Omental fat pad (tissue), 3 donors: ENCODE measurements at regions not wholly inside any gene's neighbourhood (a gene's known extent, or its start where the extent isn't known, plus 50 kb on each side); places are given as distances from the start of the nearest gene placed in this dataset.

ENCODE experiments used
- ATAC-seq: fragments of 150-250 bp; one replicate; pipeline ENCODE4 v1.9.1; 2016; ENCODE audit warnings: mild to moderate bottlenecking, moderate library complexity; ENCODE audit not compliant: low FRiP score
- DNase-seq: peaks from one replicate; pipeline ENCODE4 v3.0.0-alpha.2; 2019; ENCODE audit warnings: low spot score
- CTCF ChIP-seq, 3 donors: fragments of 450-650 bp; IDR thresholded peaks; one replicate each; pipeline ENCODE4 v1.5.1; 2016 to 2017; ENCODE audit warnings: antibody characterized with exemption in 3 of 3, mild to moderate bottlenecking in 3 of 3, moderate library complexity in 2 of 3

GRCh38 chr2:58856100-58856499 is 615.0 kb upstream of the FANCL start:
- DNase-seq (no peak), ATAC-seq (no peak)
- no peak for TF ChIP-seq CTCF (IDR thresholded peaks at IDR 0.05)

- no peak for TF ChIP-seq CTCF (IDR thresholded peaks at IDR 0.05)
- no peak for DNase-seq
- ATAC-seq = no peak
These were observed 612.3 kb upstream of the FANCL start for GRCh38 chr2:58853420-58853819.

GRCh38 chr2:58852905-58853304 is 611.8 kb upstream of the FANCL start:
- TF ChIP-seq CTCF (IDR thresholded peaks at IDR 0.05) = no peak
- no peak for DNase-seq
- no peak for ATAC-seq

DNA sequence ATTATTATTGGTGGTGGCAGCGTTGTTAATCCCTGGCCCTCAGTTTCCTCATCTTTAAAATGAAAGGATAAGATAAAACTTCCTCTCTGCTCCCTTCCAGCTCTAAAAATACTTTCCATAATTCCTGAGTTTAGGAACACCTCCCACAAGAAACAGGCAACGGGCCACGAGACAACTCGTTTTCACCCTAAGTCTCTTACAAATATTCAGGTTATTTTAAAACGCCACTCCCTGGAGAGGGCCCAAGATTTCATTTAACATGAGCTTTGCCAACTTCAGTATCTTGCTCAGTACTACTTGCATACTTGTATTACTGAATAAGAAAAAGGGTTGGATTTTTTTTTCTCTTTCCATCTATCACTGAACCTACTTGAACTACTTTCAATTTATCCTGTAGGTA is 611.1 kb upstream of the FANCL start:
- no peak for TF ChIP-seq CTCF (IDR thresholded peaks at IDR 0.05)
- DNase-seq = no peak

GRCh38 chr2:58851598-58851997 is 610.5 kb upstream of the FANCL start:
- no peak for DNase-seq
- TF ChIP-seq CTCF (IDR thresholded peaks at IDR 0.05) = no peak
- no peak for ATAC-seq

More for the DNA sequence above, 611.1 kb upstream of the FANCL start:
- no peak for ATAC-seq

GRCh38 chr2:58845011-58845410 is 603.9 kb upstream of the FANCL start:
- DNase-seq = no peak
- ATAC-seq = no peak
- no peak for TF ChIP-seq CTCF (IDR thresholded peaks at IDR 0.05)

DNA sequence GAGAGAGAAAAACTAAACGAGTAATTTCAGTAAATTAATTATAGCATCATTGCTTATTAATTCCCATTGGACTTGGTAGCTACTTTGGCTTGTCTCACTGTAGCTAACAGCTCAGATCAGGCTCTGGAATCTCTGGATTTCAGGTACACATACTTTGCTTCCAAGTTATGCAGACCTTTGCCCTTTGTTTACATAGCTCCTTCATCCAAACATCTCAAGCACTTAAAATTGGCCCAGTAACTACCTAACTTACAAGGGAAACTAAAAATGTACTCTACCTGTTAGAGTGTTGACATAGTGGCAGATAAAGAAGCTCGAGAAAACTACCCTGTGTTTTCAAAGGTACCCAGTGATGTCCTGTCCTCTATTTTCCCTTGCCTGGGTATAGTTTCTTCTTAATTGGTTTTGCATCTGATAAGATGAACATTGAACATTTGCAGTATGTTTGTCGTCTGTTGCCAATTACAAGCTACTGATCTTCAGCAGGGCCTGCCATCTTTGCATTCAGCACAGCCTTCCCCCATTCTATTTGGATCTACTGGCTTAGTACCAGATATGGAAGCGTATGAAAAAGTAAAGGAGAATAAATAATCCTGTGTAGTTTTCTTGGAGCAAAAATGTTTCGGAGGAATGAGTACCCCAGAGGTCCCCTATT is 601.5 kb upstream of the FANCL start:
- DNase-seq = no peak
- TF ChIP-seq CTCF (IDR thresholded peaks at IDR 0.05) = no peak
- ATAC-seq = no peak
